VCaP (cell line): ENCODE measurements at regions not wholly inside any gene's neighbourhood (a gene's known extent, or its start where the extent isn't known, plus 50 kb on each side); places are given as distances from the start of the nearest gene placed in this dataset.

Experiments
- H3K27ac ChIP-seq: fragments of 450-650 bp; 2 replicates; pipeline ENCODE4 v1.5.1; 2017
- TF ChIP-seq, protein P1 (sequence below): fragments of 450-650 bp; conservative IDR thresholded peaks from 2 replicates; pipeline ENCODE4 v1.5.1; 2017; ENCODE audit warnings: mild to moderate bottlenecking, moderate library complexity

GRCh38 chr13:111414341-111414740, 93.9 kb downstream of the TEX29 start:
- TF ChIP-seq, protein P1, sequence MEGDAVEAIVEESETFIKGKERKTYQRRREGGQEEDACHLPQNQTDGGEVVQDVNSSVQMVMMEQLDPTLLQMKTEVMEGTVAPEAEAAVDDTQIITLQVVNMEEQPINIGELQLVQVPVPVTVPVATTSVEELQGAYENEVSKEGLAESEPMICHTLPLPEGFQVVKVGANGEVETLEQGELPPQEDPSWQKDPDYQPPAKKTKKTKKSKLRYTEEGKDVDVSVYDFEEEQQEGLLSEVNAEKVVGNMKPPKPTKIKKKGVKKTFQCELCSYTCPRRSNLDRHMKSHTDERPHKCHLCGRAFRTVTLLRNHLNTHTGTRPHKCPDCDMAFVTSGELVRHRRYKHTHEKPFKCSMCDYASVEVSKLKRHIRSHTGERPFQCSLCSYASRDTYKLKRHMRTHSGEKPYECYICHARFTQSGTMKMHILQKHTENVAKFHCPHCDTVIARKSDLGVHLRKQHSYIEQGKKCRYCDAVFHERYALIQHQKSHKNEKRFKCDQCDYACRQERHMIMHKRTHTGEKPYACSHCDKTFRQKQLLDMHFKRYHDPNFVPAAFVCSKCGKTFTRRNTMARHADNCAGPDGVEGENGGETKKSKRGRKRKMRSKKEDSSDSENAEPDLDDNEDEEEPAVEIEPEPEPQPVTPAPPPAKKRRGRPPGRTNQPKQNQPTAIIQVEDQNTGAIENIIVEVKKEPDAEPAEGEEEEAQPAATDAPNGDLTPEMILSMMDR: no peak
- H3K27ac ChIP-seq: no peak overlapping the region

- TF ChIP-seq, protein P1: no peak
- H3K27ac ChIP-seq: no peak overlapping the region
Observed at GRCh38 chr13:111415246-111415645, 94.8 kb downstream of the TEX29 start.

DNA sequence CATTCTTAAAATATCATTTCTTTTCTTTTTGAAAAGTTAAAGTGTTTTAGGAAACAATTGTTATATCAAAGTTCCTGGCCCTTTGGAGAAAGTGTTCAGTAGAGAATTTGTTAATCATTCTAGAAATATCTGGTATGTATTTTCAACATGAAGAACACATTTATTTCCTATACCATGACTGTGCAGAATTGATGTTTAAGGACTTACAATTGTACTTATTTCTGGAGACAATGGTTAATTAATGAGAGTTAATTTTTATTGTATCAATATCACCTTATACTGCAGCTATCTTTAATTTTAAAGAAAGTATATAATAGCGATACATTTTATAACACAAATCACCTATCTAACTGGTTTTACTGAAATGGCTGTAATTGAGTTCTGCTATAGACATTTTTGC, 95.3 kb downstream of the TEX29 start:
- TF ChIP-seq, protein P1: no peak
- H3K27ac ChIP-seq: no peak overlapping the region

GRCh38 chr13:111418101-111418500, 97.7 kb downstream of the TEX29 start:
- TF ChIP-seq, protein P1: no peak
- H3K27ac ChIP-seq: no peak overlapping the region

- TF ChIP-seq, protein P1: no peak
- H3K27ac ChIP-seq: no peak overlapping the region
Observed at GRCh38 chr13:111420113-111420876, 99.9 kb downstream of the TEX29 start.

DNA sequence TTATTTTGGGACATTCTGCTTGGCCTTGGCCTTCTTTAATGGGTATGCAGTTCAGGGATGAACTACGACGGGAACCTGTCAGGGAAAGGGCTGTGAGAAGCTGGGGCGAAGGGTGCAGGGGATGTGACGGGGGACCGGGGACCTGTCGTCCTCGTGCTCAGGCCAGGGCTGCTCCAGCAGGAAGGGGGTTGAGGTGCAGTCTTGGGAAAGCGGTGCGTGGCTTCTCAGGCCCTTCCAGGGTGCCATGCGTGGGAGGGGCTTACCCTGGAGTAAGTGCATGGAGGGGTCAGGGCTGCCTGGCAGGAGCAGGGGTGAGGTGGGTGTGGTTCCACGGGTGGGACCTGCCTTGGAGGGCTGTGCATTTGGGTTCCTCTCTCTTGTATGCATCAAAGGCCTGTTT, 100.8 kb downstream of the TEX29 start:
- H3K27ac ChIP-seq: no peak overlapping the region
- TF ChIP-seq, protein P1: no peak

GRCh38 chr13:111422348-111422747, 101.9 kb downstream of the TEX29 start:
- no peak overlapping the region for H3K27ac ChIP-seq
- TF ChIP-seq, protein P1: no peak
